ENCODE measurements at regions not wholly inside any gene's neighbourhood (a gene's known extent, or its start where the extent isn't known, plus 50 kb on each side); places are given as distances from the start of the nearest gene placed in this dataset.

DNA sequence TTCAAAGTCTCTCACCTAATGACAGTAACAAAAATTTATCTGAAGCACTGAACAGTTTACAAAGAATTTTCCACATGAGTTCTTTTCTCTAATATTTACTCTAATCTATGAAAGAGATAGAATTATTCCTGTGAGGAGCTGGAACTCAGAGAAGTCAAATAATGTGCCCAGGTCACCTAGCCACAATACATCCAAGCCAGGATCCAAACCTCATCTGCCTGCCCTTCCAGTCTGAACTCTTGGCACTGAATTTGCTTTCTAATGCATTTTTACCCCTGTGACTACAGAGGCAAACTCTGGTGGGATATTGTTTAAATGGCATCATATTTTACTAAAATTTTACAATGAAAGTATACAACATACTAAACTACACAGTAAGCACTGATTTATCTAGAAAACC is 191.4 kb upstream of the RORA start:
- no peaks in the 10 kb centered on the region for H3K4me1 Mint-ChIP-seq
- H3K27ac Mint-ChIP-seq = no peak overlapping the region
- DNase-seq = no peak
- no peaks in the 10 kb centered on the region for H3K9me3 Mint-ChIP-seq
- H3K27me3 Mint-ChIP-seq = peaks cover 12% of the 10 kb centered on the region
- no peaks in the 10 kb centered on the region for H3K36me3 Mint-ChIP-seq (ENCODE audit: low read depth)
- H3K4me3 Mint-ChIP-seq = no peak overlapping the region
- intact Hi-C loops (cut with micrococcal nuclease) = no loop called here

- Mint-ChIP-seq H3K9me3 (no peaks in the 10 kb centered on the region), H3K4me1 (no peaks in the 10 kb centered on the region), H3K27ac (no peak overlapping the region), H3K4me3 (no peak overlapping the region), H3K36me3 (ENCODE audit: low read depth) (no peaks in the 10 kb centered on the region), H3K27me3 (peaks cover 8% of the 10 kb centered on the region)
- no peak for DNase-seq
- intact Hi-C loops (cut with micrococcal nuclease) = no loop called here
Measured at GRCh38 chr15:61415617-61416120, 186.6 kb upstream of the RORA start.

- Mint-ChIP-seq H3K9me3 (no peaks in the 10 kb centered on the region), H3K27me3 (peaks cover 20% of the 10 kb centered on the region), H3K27ac (no peak overlapping the region), H3K36me3 (ENCODE audit: low read depth) (no peaks in the 10 kb centered on the region), H3K4me1 (no peaks in the 10 kb centered on the region), H3K4me3 (no peak overlapping the region)
- DNase-seq = no peak
- intact Hi-C loops (cut with micrococcal nuclease) = no loop called here
Measured at GRCh38 chr15:61411902-61412510, 182.9 kb upstream of the RORA start.

- no peaks in the 10 kb centered on the region for H3K4me1 Mint-ChIP-seq
- no peaks in the 10 kb centered on the region for H3K36me3 Mint-ChIP-seq (ENCODE audit: low read depth)
- intact Hi-C loops (cut with micrococcal nuclease) = no loop called here
- no peak overlapping the region for H3K4me3 Mint-ChIP-seq
- H3K27me3 Mint-ChIP-seq = peaks cover 20% of the 10 kb centered on the region
- no peak overlapping the region for H3K27ac Mint-ChIP-seq
- no peak for DNase-seq
- no peaks in the 10 kb centered on the region for H3K9me3 Mint-ChIP-seq
Measured at GRCh38 chr15:61410662-61411061, 181.6 kb upstream of the RORA start.

DNA sequence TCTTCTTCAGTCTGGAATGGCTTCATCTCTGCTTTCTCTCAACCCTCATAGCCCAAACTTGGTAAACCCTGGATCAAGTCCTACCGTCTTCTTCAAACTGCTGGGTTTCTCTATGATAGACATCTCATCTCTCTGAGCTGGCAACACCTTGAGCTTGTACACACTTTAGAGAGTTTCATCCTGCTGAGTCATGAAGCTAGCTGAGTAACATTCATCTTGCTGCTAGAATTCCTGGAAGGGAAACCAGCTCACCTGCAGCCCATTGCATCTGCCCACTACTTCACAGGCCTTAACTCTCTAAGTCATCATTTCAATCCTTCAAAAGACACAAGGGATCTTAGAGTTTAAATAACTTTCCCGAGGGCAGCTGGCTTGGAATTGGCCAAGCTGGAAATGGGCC is 175.5 kb upstream of the RORA start:
- Mint-ChIP-seq H3K4me3 (no peak overlapping the region), H3K4me1 (no peaks in the 10 kb centered on the region), H3K36me3 (ENCODE audit: low read depth) (no peaks in the 10 kb centered on the region), H3K27ac (no peak overlapping the region), H3K9me3 (no peaks in the 10 kb centered on the region), H3K27me3 (peaks cover 14% of the 10 kb centered on the region)
- no peak for DNase-seq
- intact Hi-C loops (cut with micrococcal nuclease) = no loop called here

DNA sequence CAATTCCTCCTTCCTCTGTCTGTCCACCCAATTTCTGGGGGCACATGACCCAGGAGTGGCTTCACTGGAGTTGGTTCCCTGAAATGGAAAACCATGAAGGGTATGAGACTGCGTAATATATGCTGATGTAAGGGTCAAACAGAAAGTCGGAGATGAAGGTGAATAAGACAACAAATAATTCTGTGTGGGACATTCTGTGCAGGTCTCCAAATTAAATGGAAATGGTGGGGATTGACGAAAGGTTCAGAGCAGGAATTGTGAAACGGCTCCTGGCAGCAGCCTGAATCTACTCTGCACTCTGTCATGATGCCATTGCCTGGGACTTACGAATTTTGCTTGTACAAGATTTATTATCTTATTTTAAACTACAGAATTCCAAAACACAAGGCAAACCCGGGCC is 174.8 kb upstream of the RORA start:
- H3K36me3 Mint-ChIP-seq (ENCODE audit: low read depth) = no peaks in the 10 kb centered on the region
- no peaks in the 10 kb centered on the region for H3K4me1 Mint-ChIP-seq
- H3K27me3 Mint-ChIP-seq = peaks cover 13% of the 10 kb centered on the region
- H3K4me3 Mint-ChIP-seq = no peak overlapping the region
- no peaks in the 10 kb centered on the region for H3K9me3 Mint-ChIP-seq
- H3K27ac Mint-ChIP-seq = no peak overlapping the region
- intact Hi-C loops (cut with micrococcal nuclease) = no loop called here
- no peak for DNase-seq

DNA sequence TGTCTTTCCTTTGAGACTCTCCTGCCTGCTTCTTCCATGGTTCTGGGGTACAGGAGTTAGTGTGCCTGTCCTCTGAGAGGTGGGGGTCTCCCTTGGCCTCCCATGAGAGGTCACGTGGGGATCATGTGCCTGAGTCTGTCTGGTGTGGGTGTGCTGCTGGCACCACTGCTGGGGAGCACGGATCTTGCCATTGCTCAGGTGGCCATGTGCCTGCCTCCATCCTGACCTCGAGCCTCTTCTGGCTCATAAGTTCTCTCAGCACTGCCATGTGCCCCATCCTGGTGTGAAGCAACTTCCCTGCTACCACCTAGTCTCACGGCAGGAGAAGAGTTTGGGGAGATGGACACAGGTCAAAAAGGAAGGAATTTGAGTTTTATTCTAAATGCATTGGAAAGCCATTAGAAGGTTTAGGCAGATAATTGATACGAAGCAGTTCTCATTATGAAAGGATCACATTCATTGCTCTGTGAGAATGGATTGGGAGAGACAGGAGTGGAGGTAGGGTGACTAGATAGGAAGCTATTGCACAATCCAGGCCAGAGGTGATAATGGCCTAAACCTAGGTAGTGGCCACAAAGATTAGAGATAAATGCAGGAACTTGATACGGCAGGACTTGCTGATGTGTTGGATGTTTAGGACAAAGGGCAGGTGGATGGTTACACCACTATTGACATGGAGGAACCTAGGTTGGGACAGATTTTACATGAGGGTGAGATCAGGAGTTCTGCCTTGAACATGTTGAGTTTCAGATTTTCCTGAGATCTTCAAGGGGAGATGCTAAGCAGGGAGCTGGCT is 173.0 kb upstream of the RORA start:
- no peak overlapping the region for H3K27ac Mint-ChIP-seq
- no peaks in the 10 kb centered on the region for H3K9me3 Mint-ChIP-seq
- H3K27me3 Mint-ChIP-seq = no peaks in the 10 kb centered on the region
- H3K4me3 Mint-ChIP-seq = no peak overlapping the region
- intact Hi-C loops (cut with micrococcal nuclease) = no loop called here
- DNase-seq = no peak
- H3K4me1 Mint-ChIP-seq = no peaks in the 10 kb centered on the region
- H3K36me3 Mint-ChIP-seq (ENCODE audit: low read depth) = no peaks in the 10 kb centered on the region

- H3K4me3 Mint-ChIP-seq = no peak overlapping the region
- no peaks in the 10 kb centered on the region for H3K4me1 Mint-ChIP-seq
- no peak overlapping the region for H3K27ac Mint-ChIP-seq
- no peak for DNase-seq
- peaks cover 7% of the 10 kb centered on the region for H3K27me3 Mint-ChIP-seq
- no peaks in the 10 kb centered on the region for H3K9me3 Mint-ChIP-seq
- intact Hi-C loops (cut with micrococcal nuclease) = no loop called here
- no peaks in the 10 kb centered on the region for H3K36me3 Mint-ChIP-seq (ENCODE audit: low read depth)
Measured at GRCh38 chr15:61398310-61398709, 169.2 kb upstream of the RORA start.

- no peak for DNase-seq
- H3K27me3 Mint-ChIP-seq = peaks cover 16% of the 10 kb centered on the region
- H3K9me3 Mint-ChIP-seq = no peaks in the 10 kb centered on the region
- no peaks in the 10 kb centered on the region for H3K36me3 Mint-ChIP-seq (ENCODE audit: low read depth)
- intact Hi-C loops (cut with micrococcal nuclease) = no loop called here
- no peaks in the 10 kb centered on the region for H3K4me1 Mint-ChIP-seq
- no peak overlapping the region for H3K4me3 Mint-ChIP-seq
- no peak overlapping the region for H3K27ac Mint-ChIP-seq
Measured at GRCh38 chr15:61396235-61396919, 167.3 kb upstream of the RORA start.

GRCh38 chr15:61393949-61394348 is 164.8 kb upstream of the RORA start:
- Mint-ChIP-seq H3K36me3 (ENCODE audit: low read depth) (no peaks in the 10 kb centered on the region), H3K4me3 (no peak overlapping the region), H3K4me1 (peaks cover 5% of the 10 kb centered on the region), H3K27me3 (peaks cover 20% of the 10 kb centered on the region), H3K27ac (no peak overlapping the region), H3K9me3 (no peaks in the 10 kb centered on the region)
- intact Hi-C loops (cut with micrococcal nuclease) = no loop called here
- no peak for DNase-seq

- intact Hi-C loops (cut with micrococcal nuclease) = no loop called here
- peaks cover 20% of the 10 kb centered on the region for H3K27me3 Mint-ChIP-seq
- no peak overlapping the region for H3K4me3 Mint-ChIP-seq
Measured at GRCh38 chr15:61393524-61393923, 164.4 kb upstream of the RORA start.

GRCh38 chr15:61390138-61390537 is 161.0 kb upstream of the RORA start:
- no peak overlapping the region for H3K27ac Mint-ChIP-seq
- no peaks in the 10 kb centered on the region for H3K36me3 Mint-ChIP-seq (ENCODE audit: low read depth)
- peaks cover 5% of the 10 kb centered on the region for H3K4me1 Mint-ChIP-seq
- peaks cover 23% of the 10 kb centered on the region for H3K27me3 Mint-ChIP-seq
- peaks cover 10% of the 10 kb centered on the region for H3K9me3 Mint-ChIP-seq
- intact Hi-C loops (cut with micrococcal nuclease) = no loop called here
- no peak overlapping the region for H3K4me3 Mint-ChIP-seq
- DNase-seq = no peak

More at GRCh38 chr15:61393524-61393923, 164.4 kb upstream of the RORA start:
- H3K27ac Mint-ChIP-seq = no peak overlapping the region
- H3K4me1 Mint-ChIP-seq = peaks cover 5% of the 10 kb centered on the region
- no peaks in the 10 kb centered on the region for H3K9me3 Mint-ChIP-seq
- H3K36me3 Mint-ChIP-seq (ENCODE audit: low read depth) = no peaks in the 10 kb centered on the region
- DNase-seq = no peak

DNA sequence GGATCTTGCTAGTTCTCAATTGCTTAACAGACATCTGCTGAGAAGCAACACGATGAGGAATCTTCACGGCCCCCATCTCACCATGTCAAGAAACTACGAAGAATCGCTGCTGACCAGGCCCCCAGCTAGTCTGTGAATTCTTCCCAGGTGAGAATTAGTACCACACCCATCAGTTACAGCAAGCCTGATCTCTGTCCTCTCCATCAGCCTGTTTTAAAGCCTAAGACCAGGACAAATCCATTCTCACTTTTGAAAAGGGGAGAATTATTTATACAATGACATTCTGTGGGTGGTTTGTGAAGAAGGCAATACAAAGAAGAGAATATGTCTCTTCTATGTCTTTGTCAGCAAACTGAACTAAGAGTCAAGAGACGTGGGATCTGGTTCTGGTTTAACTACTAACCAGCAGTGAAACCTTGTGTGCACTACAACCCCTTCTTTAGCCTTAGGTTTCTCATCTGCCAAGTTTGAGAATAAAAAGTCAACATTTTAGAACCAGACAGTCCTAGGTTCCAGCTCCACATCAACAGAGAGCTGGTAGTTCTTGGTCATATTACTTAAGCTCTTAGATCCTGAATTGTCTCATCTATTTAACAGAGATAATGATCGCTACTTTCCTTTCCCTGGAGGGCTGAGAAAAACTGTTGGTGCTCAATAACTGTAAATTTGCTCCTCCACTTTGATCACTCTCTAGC is 160.4 kb upstream of the RORA start:
- intact Hi-C loops (cut with micrococcal nuclease) = no loop called here
- peaks cover 12% of the 10 kb centered on the region for H3K9me3 Mint-ChIP-seq
- no peak overlapping the region for H3K27ac Mint-ChIP-seq
- peaks cover 23% of the 10 kb centered on the region for H3K27me3 Mint-ChIP-seq
- no peak overlapping the region for H3K4me3 Mint-ChIP-seq
- no peaks in the 10 kb centered on the region for H3K36me3 Mint-ChIP-seq (ENCODE audit: low read depth)
- peaks cover 5% of the 10 kb centered on the region for H3K4me1 Mint-ChIP-seq
- no peak for DNase-seq

DNA sequence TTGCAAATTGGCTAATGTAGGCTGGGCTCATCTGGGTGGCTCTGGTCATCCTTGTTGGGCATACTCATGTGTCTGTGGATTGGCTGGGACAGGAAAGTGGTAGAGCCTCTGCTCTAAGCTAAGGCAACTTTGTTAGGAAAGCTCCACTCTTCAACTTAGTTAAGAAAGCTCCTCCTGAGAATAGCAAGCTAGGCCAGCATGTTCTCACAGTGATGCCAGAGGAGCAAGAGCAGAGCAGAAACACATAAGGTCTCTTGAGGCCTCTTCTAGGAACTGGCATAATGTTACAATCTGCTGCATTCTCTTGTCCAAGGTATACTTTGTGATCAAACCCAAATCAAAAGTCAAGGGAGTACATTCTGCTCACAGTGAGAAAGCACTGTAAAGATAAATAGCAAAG is 158.6 kb upstream of the RORA start:
- no peak for DNase-seq
- intact Hi-C loops (cut with micrococcal nuclease) = no loop called here
- H3K27ac Mint-ChIP-seq = no peak overlapping the region

More for the DNA sequence above, 158.6 kb upstream of the RORA start:
- peaks cover 5% of the 10 kb centered on the region for H3K4me1 Mint-ChIP-seq
- H3K36me3 Mint-ChIP-seq (ENCODE audit: low read depth) = no peaks in the 10 kb centered on the region
- H3K4me3 Mint-ChIP-seq = no peak overlapping the region
- peaks cover 12% of the 10 kb centered on the region for H3K9me3 Mint-ChIP-seq
- peaks cover 17% of the 10 kb centered on the region for H3K27me3 Mint-ChIP-seq
